Heart left ventricle (tissue), 16 donors: ENCODE measurements at regions not wholly inside any gene's neighbourhood (a gene's known extent, or its start where the extent isn't known, plus 50 kb on each side); places are given as distances from the start of the nearest gene placed in this dataset.

Experiments
- ATAC-seq, 4 donors: fragments of 200-7000 bp; cut with Tn5 transposase; one replicate each; pipeline ENCODE4 v1.9.1; 2020 to 2022; ENCODE audit warnings: moderate library complexity in 4 of 4, mild to moderate bottlenecking in 3 of 4, moderate number of reproducible peaks in 1 of 4
- DNase-seq, 5 donors: peaks; one replicate each; pipeline ENCODE4 v3.0.0-alpha.2; 2020
- H3K27ac ChIP-seq, 12 donors: fragments of 200-600 bp; sonication (generic) in 4 of 12; one replicate each; pipeline versions ENCODE4 v1.5.0 to v1.8.0; 2016 to 2022; ENCODE audit warnings: mild to moderate bottlenecking in 2 of 12
- H3K27me3 ChIP-seq, 9 donors: fragments of 200-600 bp; sonication (generic) in 2 of 9; one replicate each; pipeline versions ENCODE4 v1.5.1 to v1.8.0; 2016 to 2022; ENCODE audit warnings: mild to moderate bottlenecking in 3 of 9
- H3K36me3 ChIP-seq, 9 donors: fragments of 200-600 bp; sonication (generic) in 2 of 9; one replicate each; pipeline versions ENCODE4 v1.5.0 to v1.8.0; 2018 to 2022; ENCODE audit warnings: mild to moderate bottlenecking in 2 of 9
- H3K4me1 ChIP-seq, 12 donors: fragments of 200-600 bp; sonication (generic) in 4 of 12; one replicate each; pipeline versions ENCODE4 v1.5.0 to v1.8.0; 2016 to 2022; ENCODE audit warnings: mild to moderate bottlenecking in 3 of 12
- H3K4me3 ChIP-seq, 12 donors: fragments of 200-600 bp; sonication (generic) in 4 of 12; one replicate each; pipeline versions ENCODE4 v1.5.0 to v1.8.0; 2017 to 2022; ENCODE audit warnings: mild to moderate bottlenecking in 9 of 12, moderate library complexity in 4 of 12
- H3K9me3 ChIP-seq, 12 donors: fragments of 200-600 bp; sonication (generic) in 4 of 12; one replicate each; pipeline versions ENCODE4 v1.5.0 to v1.8.0; 2016 to 2022; ENCODE audit warnings: mild to moderate bottlenecking in 1 of 12
- CTCF ChIP-seq, 12 donors: fragments of 200-600 bp; sonication (generic) in 4 of 12; IDR thresholded peaks; one replicate each; pipeline versions ENCODE4 v1.5.0 to v1.8.0; 2018 to 2022; ENCODE audit warnings: antibody characterized with exemption in 12 of 12, mild to moderate bottlenecking in 5 of 12
- POLR2A ChIP-seq, 2 donors: fragments of 450-650 bp; IDR thresholded peaks; one replicate each; pipeline ENCODE4 v1.6.1; 2017; ENCODE audit warnings: antibody characterized with exemption in 2 of 2, mild to moderate bottlenecking in 2 of 2, moderate library complexity in 2 of 2
- WGBS, 4 donors: extraction: QIAGEN DNeasy Blood & Tissue Kit in 2 of 4; methylation state at CpG; one replicate each; pipeline versions ENCODE4 v1.1.5 to v1.1.7; 2013 to 2018; 5-methylcytosine and 5-hydroxymethylcytosine counted together
- intact Hi-C, 10 donors: fragments of 100-400 bp; cut with DNase I; formaldehyde crosslinking; loops; one replicate each; pipeline versions ENCODE4 v1.11.1 to v1.14.2; 2022
- donor health status: ischemic (EF 13 %, LVEDD 7.1; RV severe dilation, severe dysfunction).
- donor health status: healthy with polysubstance abuse.
- donor health status: DM: no; HTN: yes; CAD: no.
- donor health status: DM: no; HTN: no; CAD: no.
- donor health status: ischemic (EF 25% LVEDD 6.9; RV normal size, moderate dysfunction).
- donor health status: ischemic (EF 25% LVEDD 5.7; RV mildly dilated, moderate dysfunction).
- donor health status: healthy.
- donor health status: DM: yes; HTN: yes; CAD: no.
- donor health status: ischemic (EF 35%, LVEDD 5.7; RV mildly dilated, moderate dysfunction).
- donor health status: nonischemic (EF 11% LVEDD 7.7; RV severe dilation, severe dysfunction).
- donor health status: DM: yes; HTN: yes; CAD: no.
- donor health status: PGD.
- donor health status: ischemic (EF 29% LVEDD 5.4; RV normal size, mild dysfunction).
- donor health status: nonischemic (EF 23%, LVEDD 6.1; RV moderate dilation, normal function).

GRCh38 chr2:144261966-144262365 is 258.0 kb downstream of the ZEB2 start:
- Histone ChIP-seq H3K4me1 (peaks cover 0 to 5% (median 0%) of the 10 kb centered on the region in 12 donors), H3K36me3 (no peaks in the 10 kb centered on the region), H3K27me3 (no peaks in the 10 kb centered on the region), H3K9me3 (peaks cover 0 to 25% (median 10%) of the 10 kb centered on the region in 12 donors), H3K4me3 (no peak overlapping the region), H3K27ac (no peak overlapping the region)
- DNase-seq (no peak), ATAC-seq (no peak)
- intact Hi-C loops: no loop called here
- TF ChIP-seq POLR2A (IDR thresholded peaks at IDR 0.05) (no peak), CTCF (IDR thresholded peaks at IDR 0.05) (no peak)
- 92 to 95% (median 94%) methylated on average over 2 of the region's 2 CpGs for WGBS, 4 donors

- H3K36me3 ChIP-seq: no peaks in the 10 kb centered on the region
- no peak overlapping the region for H3K27ac ChIP-seq
- peaks cover 0 to 26% (median 10%) of the 10 kb centered on the region in 12 donors for H3K9me3 ChIP-seq
- H3K27me3 ChIP-seq: no peaks in the 10 kb centered on the region
- DNase-seq (no peak), ATAC-seq (no peak)
- TF ChIP-seq CTCF (IDR thresholded peaks at IDR 0.05) (no peak), POLR2A (IDR thresholded peaks at IDR 0.05) (no peak)
- intact Hi-C loops: no loop called here
- H3K4me1 ChIP-seq: peaks cover 0 to 9% (median 0%) of the 10 kb centered on the region in 12 donors
- 70 to 87% (median 83%) methylated on average over 2 of the region's 2 CpGs for WGBS, 4 donors
- no peak overlapping the region for H3K4me3 ChIP-seq
These were observed 258.6 kb downstream of the ZEB2 start for GRCh38 chr2:144261336-144261735.

- ATAC-seq (no peak), DNase-seq (no peak)
- Histone ChIP-seq H3K9me3 (peaks cover 0 to 31% (median 13%) of the 10 kb centered on the region in 12 donors), H3K27me3 (no peaks in the 10 kb centered on the region), H3K4me1 (peaks cover 0 to 9% (median 0%) of the 10 kb centered on the region in 12 donors), H3K27ac (no peak overlapping the region), H3K36me3 (no peaks in the 10 kb centered on the region), H3K4me3 (no peak overlapping the region)
- 97 to 98% (median 98%) methylated on average over 6 of the region's 6 CpGs for WGBS, 4 donors
- intact Hi-C loops: no loop called here
- TF ChIP-seq POLR2A (IDR thresholded peaks at IDR 0.05): no peak
These were observed 260.6 kb downstream of the ZEB2 start for GRCh38 chr2:144259332-144259731.

- Histone ChIP-seq H3K36me3 (no peaks in the 10 kb centered on the region), H3K4me1 (peaks cover 0 to 9% (median 0%) of the 10 kb centered on the region in 12 donors), H3K27ac (no peak overlapping the region), H3K27me3 (no peaks in the 10 kb centered on the region), H3K4me3 (no peak overlapping the region), H3K9me3 (peaks cover 0 to 41% (median 24%) of the 10 kb centered on the region in 12 donors)
- intact Hi-C loops: no loop called here
- no peak for TF ChIP-seq POLR2A (IDR thresholded peaks at IDR 0.05)
- no peak for TF ChIP-seq CTCF (IDR thresholded peaks at IDR 0.05)
- ATAC-seq: no peak
- DNase-seq: no peak
- 88 to 97% (median 94%) methylated on average over 2 of the region's 2 CpGs for WGBS, 4 donors
These were observed 261.8 kb downstream of the ZEB2 start for GRCh38 chr2:144258154-144258553.
